GM18907 (cell line): ENCODE measurements at regions not wholly inside any gene's neighbourhood (a gene's known extent, or its start where the extent isn't known, plus 50 kb on each side); places are given as distances from the start of the nearest gene placed in this dataset.

Experiments
- ATAC-seq: cut with Tn5 transposase; IDR thresholded peaks from one replicate; pipeline ENCODE4 v1.9.1; 2021; ENCODE audit warnings: mild to moderate bottlenecking, moderate library complexity; ENCODE audit not compliant: unreplicated experiment

- no peak for ATAC-seq
Observed at GRCh38 chr3:160163229-160163878, 61.9 kb upstream of the C3orf80 start.

DNA sequence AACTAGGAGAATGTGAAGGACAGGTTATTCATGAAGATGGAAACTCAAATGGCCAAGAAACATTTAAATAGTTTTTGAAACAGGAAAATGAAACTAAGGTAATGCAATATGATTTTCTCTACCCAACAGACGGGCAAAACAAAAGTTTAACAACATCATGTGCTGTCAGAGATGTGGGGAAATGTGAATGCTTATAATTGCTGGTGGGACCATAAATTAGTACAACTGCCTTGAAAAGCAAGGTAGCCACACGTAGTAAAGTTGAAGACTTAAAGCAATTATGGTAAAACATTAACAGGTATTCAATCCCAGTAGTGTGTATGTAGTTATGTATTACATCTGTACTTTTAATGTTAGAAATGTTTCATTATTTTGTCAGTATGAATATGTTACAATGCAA is 57.0 kb upstream of the C3orf80 start:
- ATAC-seq: no peak

- no peak for ATAC-seq
Observed at GRCh38 chr3:160169139-160169976, 55.9 kb upstream of the C3orf80 start.

DNA sequence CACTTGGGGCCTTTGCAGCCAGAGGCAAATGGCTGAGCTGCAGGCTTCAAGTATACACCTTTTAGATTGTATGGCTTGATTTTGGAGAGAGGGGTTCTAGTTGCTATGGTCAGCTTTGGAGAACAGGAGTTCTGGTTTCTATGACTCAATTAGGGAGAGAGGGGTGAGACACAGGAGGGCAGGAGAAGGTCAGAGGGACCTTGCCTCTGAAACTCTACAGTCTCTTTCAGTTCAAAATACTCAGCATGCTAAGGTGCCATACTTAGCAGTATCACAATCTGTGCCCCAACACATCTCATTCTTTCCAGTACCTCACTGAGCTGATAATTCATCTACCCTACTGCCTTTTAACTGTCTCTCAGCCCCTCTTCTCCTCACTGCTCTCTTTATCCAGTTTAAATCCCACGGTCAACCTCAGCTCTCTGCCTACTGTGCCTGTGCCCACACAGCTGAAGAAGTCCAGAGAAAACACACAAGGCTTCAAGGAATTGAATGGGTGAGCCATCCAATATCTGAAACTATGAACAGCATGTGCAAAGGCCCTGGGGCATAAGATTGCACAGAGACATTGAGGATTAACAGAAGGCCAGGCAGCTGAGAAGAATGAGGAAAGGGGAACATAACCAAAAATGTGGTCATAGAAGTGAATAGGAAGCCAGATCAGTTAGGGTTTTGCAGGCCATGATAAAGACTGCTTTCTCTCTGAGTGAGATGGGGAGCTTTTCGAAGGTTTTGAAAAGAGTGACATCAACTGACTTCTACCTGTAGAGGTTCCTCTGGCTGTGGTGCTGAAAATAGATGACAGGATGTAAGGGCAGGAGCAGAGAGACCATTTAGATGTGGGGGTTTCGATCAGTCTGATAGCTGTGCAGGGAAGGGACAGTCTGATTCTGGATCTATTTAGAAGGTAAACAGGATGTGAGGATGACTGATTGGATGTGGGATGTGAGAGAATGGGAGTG is 54.5 kb upstream of the C3orf80 start:
- peak; percentile 76 for ATAC-seq

DNA sequence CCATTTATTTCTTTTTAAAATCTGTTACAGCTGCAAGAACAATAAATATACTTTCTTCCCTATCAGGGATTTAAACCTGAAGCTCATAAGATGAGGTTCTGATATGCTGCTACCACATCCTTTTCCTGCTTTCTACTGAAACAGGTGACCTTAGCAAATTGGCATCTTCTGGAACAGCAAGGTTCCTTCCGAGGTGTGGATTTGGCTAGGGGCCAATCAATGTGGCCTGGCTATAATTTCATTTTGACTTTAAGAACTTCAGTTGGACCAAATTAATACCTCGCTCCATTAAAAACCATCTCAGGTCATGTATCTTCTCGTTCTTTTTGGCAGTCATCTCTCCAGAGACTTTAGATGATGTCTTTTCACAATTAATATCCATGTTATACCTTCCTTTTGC is 53.4 kb upstream of the C3orf80 start:
- no peak for ATAC-seq

DNA sequence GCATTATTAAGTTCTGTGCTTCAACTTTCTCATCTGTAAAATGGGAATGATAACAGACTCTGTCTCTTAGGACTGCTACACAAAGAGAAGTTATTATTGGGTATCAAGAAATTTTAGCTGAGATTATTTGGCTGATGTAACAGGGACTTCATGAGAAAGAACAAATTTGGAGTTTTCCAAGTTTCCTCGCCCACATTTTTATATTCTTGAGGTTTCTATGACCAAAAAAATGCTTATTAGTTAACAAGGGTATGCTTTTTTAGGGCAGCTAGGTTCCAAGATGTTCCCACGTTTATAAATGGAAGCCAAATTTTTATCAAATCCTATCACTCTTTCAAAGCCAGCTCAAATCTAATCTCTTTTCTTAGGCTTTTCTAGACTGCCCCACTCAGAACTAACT is 50.6 kb upstream of the C3orf80 start:
- no peak for ATAC-seq
